Neural cell (in vitro differentiated cells): ENCODE measurements at regions not wholly inside any gene's neighbourhood (a gene's known extent, or its start where the extent isn't known, plus 50 kb on each side); places are given as distances from the start of the nearest gene placed in this dataset.

ENCODE experiments used
- H2AFZ ChIP-seq: fragments of 200-600, 300-800 bp; sonication (generic), shearing (Covaris generic); 2 replicates; pipeline ENCODE4 v1.6.0; 2014; ENCODE audit warnings: low read depth, mild to moderate bottlenecking, antibody characterized with exemption, low read length, moderate library complexity
- H3F3A ChIP-seq: fragments of 200-600 bp; shearing (Covaris generic); 2 replicates; pipeline ENCODE4 v1.6.1; 2016; ENCODE audit warnings: mild to moderate bottlenecking, moderate library complexity, mixed read lengths, antibody characterized with exemption, low read length; ENCODE audit not compliant: insufficient read depth, poor library complexity, severe bottlenecking
- H3K27ac ChIP-seq: fragments of 200-600, 300-800 bp; sonication (generic), shearing (Covaris generic); 2 replicates; pipeline ENCODE4 v1.5.1; 2014; ENCODE audit warnings: mild to moderate bottlenecking, low read length, moderate library complexity
- H3K27me3 ChIP-seq: fragments of 300-800, 200-600 bp; sonication (generic), shearing (Covaris generic); 2 replicates; pipeline ENCODE4 v1.6.0; 2014; ENCODE audit warnings: mild to moderate bottlenecking, low read depth, low read length, moderate library complexity; ENCODE audit not compliant: insufficient read depth
- H3K36me3 ChIP-seq: fragments of 300-800, 200-600 bp; sonication (generic), shearing (Covaris generic); 2 replicates; pipeline ENCODE4 v1.5.1; 2014; ENCODE audit warnings: mild to moderate bottlenecking, antibody characterized with exemption, low read length, moderate library complexity; ENCODE audit not compliant: insufficient read depth
- H3K4me2 ChIP-seq: fragments of 300-800, 200-600 bp; sonication (generic), shearing (Covaris generic); 2 replicates; pipeline ENCODE4 v1.6.0; 2014; ENCODE audit warnings: mild to moderate bottlenecking, low read length
- H3K4me3 ChIP-seq: fragments of 300-800, 200-600 bp; sonication (generic), shearing (Covaris generic); 2 replicates; pipeline ENCODE4 v1.5.1; 2014; ENCODE audit warnings: mild to moderate bottlenecking, low read length, moderate library complexity
- H3K79me2 ChIP-seq: fragments of 200-600 bp; shearing (Covaris generic); replicated peaks from 2 replicates; pipeline ENCODE4 v1.6.0; 2014; ENCODE audit warnings: mild to moderate bottlenecking, low read length, moderate library complexity; ENCODE audit not compliant: insufficient read depth
- H3K9ac ChIP-seq: fragments of 300-800, 200-600 bp; sonication (generic), shearing (Covaris generic); 2 replicates; pipeline ENCODE4 v1.6.1; 2016; ENCODE audit warnings: mild to moderate bottlenecking, low read length, mixed read lengths
- H3K9me2 ChIP-seq: fragments of 200-600 bp; shearing (Covaris generic); 2 replicates; pipeline ENCODE4 v1.6.1; 2016; ENCODE audit warnings: mild to moderate bottlenecking, low read length, mixed read lengths; ENCODE audit not compliant: insufficient read depth
- H3K9me3 ChIP-seq: fragments of 200-600, 300-800 bp; sonication (generic), shearing (Covaris generic); 2 replicates; pipeline ENCODE4 v1.6.1; 2016; ENCODE audit warnings: mild to moderate bottlenecking, mixed run types, low read length, moderate library complexity, mixed read lengths
- H4K20me1 ChIP-seq: fragments of 200-600 bp; shearing (Covaris generic); 2 replicates; pipeline ENCODE4 v1.6.1; 2016; ENCODE audit warnings: mild to moderate bottlenecking, mixed run types; ENCODE audit not compliant: insufficient read depth
- CTCF ChIP-seq: fragments of 450-650 bp; IDR thresholded peaks from 2 replicates; pipeline ENCODE4 v1.5.1; 2014; ENCODE audit warnings: antibody characterized with exemption, mild to moderate bottlenecking, moderate library complexity; ENCODE audit not compliant: poor library complexity, severe bottlenecking
- EP300 ChIP-seq: fragments of 450-650 bp; conservative IDR thresholded peaks from 2 replicates; pipeline ENCODE4 v1.6.1; 2014; ENCODE audit warnings: antibody characterized with exemption, mild to moderate bottlenecking, moderate library complexity; ENCODE audit not compliant: poor library complexity, severe bottlenecking
- EZH2 ChIP-seq: fragments of 200-600, 300-800 bp; shearing (Covaris generic), sonication (generic); IDR thresholded peaks from 2 replicates; pipeline ENCODE4 v1.6.1; 2014; ENCODE audit warnings: antibody characterized with exemption, low read length, borderline replicate concordance, mild to moderate bottlenecking; ENCODE audit not compliant: insufficient read depth, poor library complexity, severe bottlenecking
- MXI1 ChIP-seq: fragments of 450-650 bp; conservative IDR thresholded peaks from 2 replicates; pipeline ENCODE4 v1.6.1; 2014; ENCODE audit warnings: antibody characterized with exemption, mild to moderate bottlenecking; ENCODE audit not compliant: poor library complexity, severe bottlenecking
- POLR2AphosphoS5 ChIP-seq: IDR thresholded peaks from 2 replicates; pipeline ENCODE4 v1.6.1; 2012
- RAD21 ChIP-seq: fragments of 450-650 bp; conservative IDR thresholded peaks from 2 replicates; pipeline ENCODE4 v1.6.1; 2014; ENCODE audit warnings: antibody characterized with exemption, mild to moderate bottlenecking, moderate library complexity
- REST ChIP-seq: IDR thresholded peaks from 2 replicates; pipeline ENCODE4 v1.6.1; 2012; ENCODE audit warnings: borderline replicate concordance
- SMC3 ChIP-seq: fragments of 450-650 bp; conservative IDR thresholded peaks from 2 replicates; pipeline ENCODE4 v1.6.1; 2014; ENCODE audit warnings: antibody characterized with exemption, mild to moderate bottlenecking, moderate library complexity; ENCODE audit not compliant: poor library complexity
- TAF1 ChIP-seq: IDR thresholded peaks from 2 replicates; pipeline ENCODE4 v1.6.1; 2012; ENCODE audit warnings: low read depth

GRCh38 chr5:121572061-121572460, 279.6 kb upstream of the FTMT start:
- H3K27ac ChIP-seq = no peak overlapping the region
- TF ChIP-seq SMC3 (no peak), EP300 (no peak), EZH2 (no peak), TAF1 (no peak), RAD21 (no peak), CTCF (no peak), POLR2AphosphoS5 (no peak), MXI1 (no peak), REST (no peak)
- no peaks in the 10 kb centered on the region for H3F3A ChIP-seq
- H3K9ac ChIP-seq = no peak overlapping the region
- no peaks in the 10 kb centered on the region for H3K9me2 ChIP-seq
- no peaks in the 10 kb centered on the region for H3K36me3 ChIP-seq
- no peak overlapping the region for H3K4me2 ChIP-seq
- H3K27me3 ChIP-seq = no peaks in the 10 kb centered on the region
- H3K9me3 ChIP-seq = no peaks in the 10 kb centered on the region
- no peaks in the 10 kb centered on the region for H3K79me2 ChIP-seq
- no peak overlapping the region for H2AFZ ChIP-seq
- no peaks in the 10 kb centered on the region for H4K20me1 ChIP-seq
- H3K4me3 ChIP-seq = no peak overlapping the region

- Histone ChIP-seq H3K9ac (no peak overlapping the region), H3K27me3 (no peaks in the 10 kb centered on the region), H2AFZ (no peak overlapping the region), H3K9me2 (no peaks in the 10 kb centered on the region), H3K4me3 (no peak overlapping the region), H3K79me2 (no peaks in the 10 kb centered on the region), H4K20me1 (no peaks in the 10 kb centered on the region), H3K36me3 (no peaks in the 10 kb centered on the region), H3K4me2 (no peak overlapping the region), H3K27ac (no peak overlapping the region), H3F3A (no peaks in the 10 kb centered on the region), H3K9me3 (no peaks in the 10 kb centered on the region)
- TF ChIP-seq CTCF = no peak
- TF ChIP-seq RAD21 = no peak
- no peak for TF ChIP-seq REST
- no peak for TF ChIP-seq SMC3
- no peak for TF ChIP-seq EZH2
- TF ChIP-seq MXI1 = no peak
- no peak for TF ChIP-seq TAF1
- no peak for TF ChIP-seq EP300
- no peak for TF ChIP-seq POLR2AphosphoS5
Measured at GRCh38 chr5:121573721-121574382, 277.8 kb upstream of the FTMT start.
